ENCODE measurements at regions not wholly inside any gene's neighbourhood (a gene's known extent, or its start where the extent isn't known, plus 50 kb on each side); places are given as distances from the start of the nearest gene placed in this dataset.

- Mint-ChIP-seq H3K4me1 (no peaks in the 10 kb centered on the region), H3K27ac (no peak overlapping the region), H3K27me3 (no peaks in the 10 kb centered on the region), H3K9me3 (peaks cover 0 to 6% (median 1%) of the 10 kb centered on the region in 3 donors), H3K36me3 (no peaks in the 10 kb centered on the region), H3K4me3 (no peak overlapping the region)
Observed at GRCh38 chr2:155030296-155030695, 331.8 kb downstream of the KCNJ3 start.

GRCh38 chr2:155026651-155027174, 328.2 kb downstream of the KCNJ3 start:
- Mint-ChIP-seq H3K36me3 (no peaks in the 10 kb centered on the region), H3K4me3 (no peak overlapping the region), H3K4me1 (no peaks in the 10 kb centered on the region), H3K27me3 (no peaks in the 10 kb centered on the region), H3K9me3 (no peaks in the 10 kb centered on the region), H3K27ac (no peak overlapping the region)

GRCh38 chr2:155023674-155024073, 325.2 kb downstream of the KCNJ3 start:
- H3K27ac Mint-ChIP-seq: no peak overlapping the region
- H3K27me3 Mint-ChIP-seq: no peaks in the 10 kb centered on the region
- H3K36me3 Mint-ChIP-seq: peaks cover 1% of the 10 kb centered on the region
- no peaks in the 10 kb centered on the region for H3K9me3 Mint-ChIP-seq
- no peaks in the 10 kb centered on the region for H3K4me1 Mint-ChIP-seq
- H3K4me3 Mint-ChIP-seq: no peak overlapping the region

DNA sequence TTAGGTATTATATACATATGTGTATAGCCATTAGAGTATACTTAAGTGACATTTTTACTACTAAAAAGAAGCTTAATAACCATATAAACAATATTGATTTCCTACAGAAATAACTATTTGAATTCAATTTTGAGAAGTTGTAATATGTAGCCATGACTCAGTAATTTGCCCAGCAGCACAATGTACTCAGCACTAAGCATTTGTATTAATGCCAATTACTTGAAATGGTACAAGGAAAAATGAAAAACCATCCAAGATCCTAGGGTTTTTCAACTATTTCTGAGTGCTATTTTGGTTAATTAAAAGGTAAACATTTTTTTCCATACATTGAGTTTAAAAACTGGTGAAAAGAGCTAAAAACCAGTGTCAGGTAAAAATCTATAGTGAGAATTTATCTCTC, 324.0 kb downstream of the KCNJ3 start:
- Mint-ChIP-seq H3K4me1 (no peaks in the 10 kb centered on the region), H3K9me3 (no peaks in the 10 kb centered on the region), H3K27me3 (no peaks in the 10 kb centered on the region), H3K4me3 (no peak overlapping the region), H3K36me3 (peaks cover 1% of the 10 kb centered on the region), H3K27ac (no peak overlapping the region)

GRCh38 chr2:155021618-155022017, 323.1 kb downstream of the KCNJ3 start:
- Mint-ChIP-seq H3K27me3 (no peaks in the 10 kb centered on the region), H3K36me3 (peaks cover 1% of the 10 kb centered on the region), H3K4me3 (no peak overlapping the region), H3K27ac (no peak overlapping the region), H3K4me1 (no peaks in the 10 kb centered on the region), H3K9me3 (no peaks in the 10 kb centered on the region)

DNA sequence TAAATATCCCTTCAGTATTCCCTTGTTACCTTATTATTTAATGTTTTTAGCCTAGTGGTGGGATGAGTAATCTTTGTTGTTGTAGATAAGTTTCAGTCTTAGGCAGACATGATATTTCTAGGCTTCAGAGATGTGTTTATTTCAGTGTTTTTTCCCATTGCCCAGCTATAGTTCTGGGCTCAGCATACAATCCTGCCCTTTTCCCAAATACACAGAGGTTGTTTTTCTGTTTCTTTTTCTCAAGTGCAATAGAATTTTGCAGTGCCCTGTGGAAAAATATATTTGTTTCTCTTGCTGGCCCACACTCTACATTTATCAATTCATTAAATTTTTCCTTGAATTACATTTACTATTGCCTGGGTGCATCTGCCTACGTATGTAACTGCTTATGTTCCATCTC, 321.8 kb downstream of the KCNJ3 start:
- Mint-ChIP-seq H3K27ac (no peak overlapping the region), H3K36me3 (peaks cover 1% of the 10 kb centered on the region), H3K27me3 (no peaks in the 10 kb centered on the region), H3K4me1 (no peaks in the 10 kb centered on the region), H3K4me3 (no peak overlapping the region), H3K9me3 (no peaks in the 10 kb centered on the region)

GRCh38 chr2:155010925-155011324, 312.4 kb downstream of the KCNJ3 start:
- Mint-ChIP-seq H3K27me3 (no peaks in the 10 kb centered on the region), H3K4me1 (no peaks in the 10 kb centered on the region), H3K27ac (no peak overlapping the region), H3K9me3 (peaks cover 0 to 11% (median 5%) of the 10 kb centered on the region in 3 donors), H3K36me3 (no peaks in the 10 kb centered on the region), H3K4me3 (no peak overlapping the region)

DNA sequence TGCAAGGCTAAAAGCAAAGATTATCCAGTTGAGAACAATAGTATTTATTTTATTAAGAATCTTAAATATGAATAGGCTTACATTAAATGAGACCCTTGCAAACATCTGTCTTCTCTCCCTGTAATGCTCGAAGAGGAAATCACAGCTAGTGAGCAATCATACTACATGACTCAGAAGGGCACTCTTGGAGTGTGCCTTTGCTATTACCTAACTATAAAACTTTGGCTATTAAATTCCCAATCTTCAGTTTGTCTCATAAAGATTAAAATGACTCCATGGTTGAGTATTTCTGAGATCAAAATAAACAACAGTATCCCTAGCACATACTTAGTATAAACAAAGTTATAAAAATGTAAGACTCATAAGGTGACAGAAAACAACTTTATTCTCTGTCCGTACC, 296.9 kb downstream of the KCNJ3 start:
- H3K9me3 Mint-ChIP-seq: peaks cover 0 to 2% (median 1%) of the 10 kb centered on the region in 3 donors
- no peaks in the 10 kb centered on the region for H3K27me3 Mint-ChIP-seq
- H3K36me3 Mint-ChIP-seq: no peaks in the 10 kb centered on the region
- H3K4me3 Mint-ChIP-seq: no peak overlapping the region
- no peak overlapping the region for H3K27ac Mint-ChIP-seq
- no peaks in the 10 kb centered on the region for H3K4me1 Mint-ChIP-seq

DNA sequence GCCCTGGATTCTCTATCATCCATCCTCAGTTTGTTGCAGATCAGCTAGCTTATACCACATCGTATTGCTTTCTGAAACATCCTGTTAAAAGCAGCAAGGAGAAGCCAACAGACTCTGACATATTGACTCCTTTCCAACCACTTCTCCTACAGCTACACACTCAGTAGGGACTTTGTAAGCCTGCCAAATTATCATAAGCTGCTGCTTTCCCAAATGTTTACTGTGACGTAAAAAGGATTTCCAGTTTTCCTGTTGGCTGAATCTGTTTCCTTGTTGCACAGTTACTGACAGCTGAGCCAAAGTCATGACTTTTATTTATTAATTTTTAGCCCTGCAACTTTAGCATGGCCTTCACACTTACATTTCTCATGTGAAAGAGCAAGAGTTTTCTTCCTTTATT, 294.3 kb downstream of the KCNJ3 start:
- Mint-ChIP-seq H3K4me3 (no peak overlapping the region), H3K36me3 (no peaks in the 10 kb centered on the region), H3K4me1 (no peaks in the 10 kb centered on the region), H3K27ac (no peak overlapping the region), H3K27me3 (no peaks in the 10 kb centered on the region), H3K9me3 (peaks cover 0 to 5% (median 1%) of the 10 kb centered on the region in 3 donors)

- Mint-ChIP-seq H3K27ac (no peak overlapping the region), H3K4me3 (no peak overlapping the region), H3K4me1 (peaks cover 0 to 2% (median 0%) of the 10 kb centered on the region in 3 donors), H3K27me3 (no peaks in the 10 kb centered on the region), H3K36me3 (no peaks in the 10 kb centered on the region), H3K9me3 (peaks cover 1 to 13% (median 9%) of the 10 kb centered on the region in 3 donors)
Observed at GRCh38 chr2:154978710-154979109, 280.2 kb downstream of the KCNJ3 start.

DNA sequence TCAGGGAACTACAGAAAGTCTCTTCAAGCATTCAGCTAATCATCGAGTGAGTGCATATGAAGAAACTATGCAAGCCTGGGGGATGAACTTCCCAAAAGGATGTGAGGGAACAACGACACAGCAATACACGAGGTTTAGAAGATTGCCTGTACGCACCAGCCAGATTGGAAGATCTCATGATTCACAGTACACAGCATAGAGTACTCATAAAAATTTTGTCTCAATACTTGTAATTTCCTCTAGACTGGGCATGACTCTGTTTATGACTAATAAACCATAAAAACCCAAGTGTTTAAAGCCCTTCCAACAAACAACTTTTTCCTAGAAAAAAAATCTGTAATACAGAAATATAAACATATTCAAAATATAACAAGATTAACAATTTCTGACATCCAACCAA, 279.7 kb downstream of the KCNJ3 start:
- no peaks in the 10 kb centered on the region for H3K36me3 Mint-ChIP-seq
- no peak overlapping the region for H3K4me3 Mint-ChIP-seq
- H3K4me1 Mint-ChIP-seq: peaks cover 0 to 2% (median 0%) of the 10 kb centered on the region in 3 donors
- H3K9me3 Mint-ChIP-seq: peaks cover 1 to 13% (median 9%) of the 10 kb centered on the region in 3 donors
- H3K27me3 Mint-ChIP-seq: no peaks in the 10 kb centered on the region
- H3K27ac Mint-ChIP-seq: no peak overlapping the region

GRCh38 chr2:154974041-154974440, 275.5 kb downstream of the KCNJ3 start:
- Mint-ChIP-seq H3K4me3 (no peak overlapping the region), H3K27ac (no peak overlapping the region), H3K36me3 (no peaks in the 10 kb centered on the region), H3K27me3 (no peaks in the 10 kb centered on the region), H3K4me1 (peaks cover 0 to 2% (median 0%) of the 10 kb centered on the region in 3 donors), H3K9me3 (peaks cover 0 to 8% (median 3%) of the 10 kb centered on the region in 3 donors)

- H3K4me3 Mint-ChIP-seq: no peak overlapping the region
- H3K4me1 Mint-ChIP-seq: no peaks in the 10 kb centered on the region
- H3K36me3 Mint-ChIP-seq: no peaks in the 10 kb centered on the region
- H3K27ac Mint-ChIP-seq: no peak overlapping the region
- peaks cover 1 to 3% (median 2%) of the 10 kb centered on the region in 3 donors for H3K9me3 Mint-ChIP-seq
- no peaks in the 10 kb centered on the region for H3K27me3 Mint-ChIP-seq
Observed at GRCh38 chr2:154963511-154963910, 265.0 kb downstream of the KCNJ3 start.

DNA sequence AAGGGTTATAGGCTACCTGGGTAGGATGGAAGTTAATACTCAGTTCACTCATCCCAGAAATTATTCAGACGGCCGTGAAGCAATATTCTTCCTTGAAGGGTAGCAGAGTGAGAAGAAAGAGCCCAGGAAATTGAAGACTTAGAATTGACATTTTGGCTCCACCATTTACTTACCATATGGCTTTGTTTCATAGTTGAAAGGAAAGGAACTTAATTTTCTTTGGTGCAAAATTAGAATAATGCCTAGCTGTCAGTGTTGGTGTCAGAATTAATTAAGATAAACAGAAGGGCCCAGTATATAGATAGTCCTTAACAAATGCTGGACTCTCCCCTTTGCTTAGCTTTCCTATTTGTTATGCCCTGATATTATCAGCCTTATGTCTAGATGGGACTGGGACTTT, 263.2 kb downstream of the KCNJ3 start:
- H3K9me3 Mint-ChIP-seq: peaks cover 1 to 5% (median 3%) of the 10 kb centered on the region in 3 donors
- no peaks in the 10 kb centered on the region for H3K36me3 Mint-ChIP-seq
- H3K27me3 Mint-ChIP-seq: no peaks in the 10 kb centered on the region
- H3K27ac Mint-ChIP-seq: no peak overlapping the region
- no peak overlapping the region for H3K4me3 Mint-ChIP-seq
- H3K4me1 Mint-ChIP-seq: no peaks in the 10 kb centered on the region

GRCh38 chr2:154960802-154961583, 262.5 kb downstream of the KCNJ3 start:
- Mint-ChIP-seq H3K27me3 (no peaks in the 10 kb centered on the region), H3K9me3 (peaks cover 1 to 5% (median 3%) of the 10 kb centered on the region in 3 donors), H3K4me3 (no peak overlapping the region), H3K36me3 (no peaks in the 10 kb centered on the region), H3K4me1 (no peaks in the 10 kb centered on the region), H3K27ac (no peak overlapping the region)

DNA sequence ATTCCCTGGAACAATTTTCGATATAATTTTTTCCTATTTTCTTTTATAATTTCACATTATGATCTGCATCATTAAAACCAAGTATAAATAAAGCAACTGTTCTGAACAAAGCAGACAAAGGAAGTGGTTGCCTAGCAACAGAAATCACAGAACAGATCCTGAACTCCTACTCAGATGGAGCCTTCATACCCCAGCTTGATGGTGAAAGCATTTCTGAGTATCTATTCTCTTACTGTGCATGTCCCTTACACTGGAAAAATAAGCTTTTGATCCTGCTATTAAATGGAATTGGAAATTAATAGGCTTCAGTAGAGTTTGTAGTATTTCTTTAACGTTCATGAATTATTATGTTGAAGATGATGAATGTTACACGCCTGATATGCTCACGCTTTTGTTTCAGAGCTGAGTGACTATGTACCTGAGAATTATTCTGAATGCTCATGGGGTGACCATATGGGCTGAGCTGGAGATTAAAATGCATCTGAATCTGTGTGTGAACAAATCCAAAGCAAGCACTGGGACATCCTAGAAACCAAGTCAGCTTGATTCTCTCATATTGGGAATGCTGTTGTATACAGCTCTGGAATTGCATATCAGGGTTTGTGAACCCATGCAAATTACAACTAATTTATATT, 254.0 kb downstream of the KCNJ3 start:
- no peak overlapping the region for H3K27ac Mint-ChIP-seq
- H3K9me3 Mint-ChIP-seq: no peaks in the 10 kb centered on the region

More for the DNA sequence above, 254.0 kb downstream of the KCNJ3 start:
- H3K4me3 Mint-ChIP-seq: no peak overlapping the region
- H3K4me1 Mint-ChIP-seq: no peaks in the 10 kb centered on the region
- H3K27me3 Mint-ChIP-seq: no peaks in the 10 kb centered on the region
- H3K36me3 Mint-ChIP-seq: no peaks in the 10 kb centered on the region
